ENCODE measurements at regions not wholly inside any gene's neighbourhood (a gene's known extent, or its start where the extent isn't known, plus 50 kb on each side); places are given as distances from the start of the nearest gene placed in this dataset.

- no peak for TF ChIP-seq ARNT (IDR thresholded peaks at IDR 0.05)
- TF ChIP-seq ELF4 (IDR thresholded peaks at IDR 0.05), result no peak
These were observed 101.4 kb upstream of the ZC3H12C start for GRCh38 chr11:109991835-109992234.
